Subcutaneous abdominal adipose tissue (tissue), 5 donors: ENCODE measurements at regions not wholly inside any gene's neighbourhood (a gene's known extent, or its start where the extent isn't known, plus 50 kb on each side); places are given as distances from the start of the nearest gene placed in this dataset.
A peak's percentile ranks its signal among the peaks of the same experiment; 100 is the strongest.
"Not testable (repeated sequence)": the region's sequence is repeated elsewhere in the genome, so short reads cannot be mapped to it uniquely, and the experiment has no call there.

Experiments
- H3K27ac ChIP-seq: one replicate; pipeline ENCODE4 v1.7.0; 2013; ENCODE audit warnings: low read depth, mild to moderate bottlenecking, inconsistent platforms, low read length, moderate library complexity
- H3K27me3 ChIP-seq, 5 donors: one replicate each; pipeline ENCODE4 v1.7.0; 2013; ENCODE audit warnings: low read length in 5 of 5, inconsistent platforms in 1 of 5; ENCODE audit not compliant: control insufficient read depth in 5 of 5, insufficient read depth in 4 of 5
- H3K36me3 ChIP-seq, 5 donors: one replicate each; pipeline ENCODE4 v1.7.0; 2013; ENCODE audit warnings: low read length in 5 of 5; ENCODE audit not compliant: control insufficient read depth in 5 of 5, insufficient read depth in 5 of 5
- H3K4me1 ChIP-seq, 5 donors: one replicate each; pipeline ENCODE4 v1.7.0; 2013; ENCODE audit warnings: low read length in 5 of 5, mild to moderate bottlenecking in 3 of 5, moderate library complexity in 1 of 5; ENCODE audit not compliant: control insufficient read depth in 5 of 5, insufficient read depth in 5 of 5
- H3K4me3 ChIP-seq, 5 donors: one replicate each; pipeline ENCODE4 v1.7.0; 2013; ENCODE audit warnings: low read length in 5 of 5, low read depth in 1 of 5
- H3K9ac ChIP-seq, 5 donors: one replicate each; pipeline ENCODE4 v1.7.0; 2013; ENCODE audit warnings: low read length in 5 of 5, mild to moderate bottlenecking in 4 of 5, moderate library complexity in 3 of 5
- H3K9me3 ChIP-seq, 5 donors: one replicate each; pipeline ENCODE4 v1.7.0; 2013; ENCODE audit warnings: low read length in 5 of 5; ENCODE audit not compliant: control insufficient read depth in 5 of 5
- donor health status: healthy.
- donor health status: healthy.
- donor health status: healthy.
- donor health status: healthy.
- donor health status: healthy.

DNA sequence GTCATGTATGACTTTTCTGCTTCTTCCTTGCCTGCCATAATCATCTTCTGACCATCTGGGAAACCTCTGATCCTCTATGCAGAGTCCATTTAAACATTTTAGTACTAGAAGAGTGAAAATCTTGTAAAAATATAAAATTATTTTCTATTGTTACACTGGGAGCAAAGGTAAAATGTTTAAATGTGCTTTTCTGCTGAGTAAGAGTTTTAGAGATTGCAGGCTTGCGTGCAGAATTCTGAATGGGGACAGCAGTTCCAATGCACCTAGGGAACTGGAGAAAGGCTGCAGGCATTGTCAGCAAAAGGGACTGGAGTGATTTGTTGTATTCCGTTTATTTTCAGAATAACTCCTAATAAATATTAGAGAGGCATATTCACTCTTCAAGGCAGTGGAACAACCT, 180.7 kb downstream of the ZNF37A start:
- H3K4me1 ChIP-seq, H3K27ac ChIP-seq, H3K9me3 ChIP-seq, H3K36me3 ChIP-seq, H3K9ac ChIP-seq, H3K27me3 ChIP-seq, H3K4me3 ChIP-seq: not testable (repeated sequence)

- not testable (repeated sequence) for H3K36me3 ChIP-seq, H3K9me3 ChIP-seq, H3K4me1 ChIP-seq, H3K9ac ChIP-seq, H3K4me3 ChIP-seq, H3K27me3 ChIP-seq, H3K27ac ChIP-seq
Measured at GRCh38 chr10:38292560-38292959, 198.4 kb downstream of the ZNF37A start.

DNA sequence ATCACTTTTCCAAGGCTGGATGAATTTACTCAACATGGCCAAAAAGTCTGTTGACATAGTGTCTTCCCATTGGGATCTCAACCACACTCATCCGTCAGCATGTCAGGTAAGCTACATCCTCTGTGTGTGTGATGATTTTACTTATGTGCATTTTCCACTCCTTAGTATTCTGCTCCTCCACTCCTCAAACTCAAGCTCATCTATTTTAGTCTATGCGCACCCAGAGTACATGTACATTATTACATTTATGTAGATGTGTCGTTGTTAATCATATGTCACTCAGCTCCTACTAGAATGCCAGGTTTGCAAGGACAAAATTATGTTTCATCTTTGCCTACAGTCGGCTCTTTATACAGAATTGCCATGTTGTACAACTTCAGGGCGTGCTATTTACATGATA, 216.0 kb downstream of the ZNF37A start:
- not testable (repeated sequence) for H3K36me3 ChIP-seq, H3K27me3 ChIP-seq, H3K9me3 ChIP-seq, H3K4me3 ChIP-seq, H3K27ac ChIP-seq, H3K4me1 ChIP-seq, H3K9ac ChIP-seq

GRCh38 chr10:38315090-38315805, 221.1 kb downstream of the ZNF37A start:
- H3K4me3 ChIP-seq, H3K27ac ChIP-seq, H3K9me3 ChIP-seq, H3K9ac ChIP-seq, H3K27me3 ChIP-seq, H3K36me3 ChIP-seq, H3K4me1 ChIP-seq: not testable (repeated sequence)

DNA sequence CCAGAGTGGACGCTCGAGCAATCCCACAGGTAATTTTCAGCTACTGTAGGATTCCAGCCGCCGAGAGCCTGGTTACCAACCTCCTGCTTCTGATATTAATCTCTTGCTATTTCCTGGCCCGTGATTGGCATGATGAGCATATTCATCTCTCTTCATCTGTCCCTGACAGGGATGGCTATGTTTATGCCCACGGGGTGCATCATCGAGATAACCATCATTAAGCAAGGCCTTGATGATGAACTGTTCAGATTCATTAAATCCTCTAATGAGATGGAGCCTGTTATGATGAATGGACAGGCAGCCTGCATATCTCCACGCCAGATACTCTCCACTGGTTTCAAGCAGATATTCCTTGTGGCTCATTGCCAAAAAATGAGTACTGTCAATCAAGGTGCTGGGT, 227.3 kb downstream of the ZNF37A start:
- not testable (repeated sequence) for H3K27me3 ChIP-seq, H3K36me3 ChIP-seq, H3K4me1 ChIP-seq, H3K4me3 ChIP-seq, H3K9me3 ChIP-seq, H3K9ac ChIP-seq, H3K27ac ChIP-seq

GRCh38 chr10:38330306-38330705, 236.2 kb downstream of the ZNF37A start:
- not testable (repeated sequence) for H3K27me3 ChIP-seq, H3K4me3 ChIP-seq, H3K27ac ChIP-seq, H3K9me3 ChIP-seq, H3K4me1 ChIP-seq, H3K36me3 ChIP-seq, H3K9ac ChIP-seq

DNA sequence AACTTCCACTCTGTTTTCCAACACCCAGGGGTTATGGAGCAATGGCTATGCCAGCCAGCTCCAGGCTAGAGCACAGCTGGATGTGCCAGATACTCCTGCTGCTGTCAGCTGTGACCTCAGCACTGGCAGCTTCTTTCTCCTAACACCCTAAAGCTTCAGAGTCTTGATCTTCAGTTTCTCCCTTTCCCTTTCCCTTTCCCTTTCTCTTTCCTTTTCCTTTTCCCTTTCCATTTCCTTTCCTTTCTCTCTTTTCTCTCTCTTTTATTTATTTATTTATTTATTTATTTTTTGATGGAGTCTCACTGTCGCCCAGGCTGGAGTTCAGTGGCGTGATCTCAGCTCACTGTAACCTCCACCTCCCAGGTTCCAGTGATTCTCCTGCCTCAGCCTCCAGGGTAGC, 237.0 kb downstream of the ZNF37A start:
- not testable (repeated sequence) for H3K4me1 ChIP-seq, H3K9ac ChIP-seq, H3K36me3 ChIP-seq, H3K27me3 ChIP-seq, H3K4me3 ChIP-seq, H3K9me3 ChIP-seq, H3K27ac ChIP-seq

DNA sequence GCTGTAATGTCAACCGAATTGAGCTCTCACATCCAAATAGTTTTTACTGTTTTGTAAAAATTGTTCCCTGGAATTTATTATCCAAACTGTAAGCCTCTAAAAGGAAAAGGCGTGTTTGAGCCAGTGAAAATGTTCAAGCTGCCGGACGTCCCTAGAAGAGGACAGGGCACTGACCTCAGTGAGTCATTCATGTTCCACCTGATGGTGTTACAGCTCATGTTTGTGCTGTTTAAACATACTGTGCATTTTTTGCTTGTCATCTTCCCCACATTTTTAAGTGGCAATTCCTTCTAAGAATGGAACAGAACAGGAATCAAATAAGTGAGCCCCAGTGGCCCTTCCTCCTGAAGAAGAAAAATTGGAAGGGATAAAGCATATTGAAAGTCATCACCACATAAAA, 239.6 kb downstream of the ZNF37A start:
- H3K27me3 ChIP-seq, H3K27ac ChIP-seq, H3K4me3 ChIP-seq, H3K36me3 ChIP-seq, H3K9ac ChIP-seq, H3K9me3 ChIP-seq, H3K4me1 ChIP-seq: not testable (repeated sequence)

DNA sequence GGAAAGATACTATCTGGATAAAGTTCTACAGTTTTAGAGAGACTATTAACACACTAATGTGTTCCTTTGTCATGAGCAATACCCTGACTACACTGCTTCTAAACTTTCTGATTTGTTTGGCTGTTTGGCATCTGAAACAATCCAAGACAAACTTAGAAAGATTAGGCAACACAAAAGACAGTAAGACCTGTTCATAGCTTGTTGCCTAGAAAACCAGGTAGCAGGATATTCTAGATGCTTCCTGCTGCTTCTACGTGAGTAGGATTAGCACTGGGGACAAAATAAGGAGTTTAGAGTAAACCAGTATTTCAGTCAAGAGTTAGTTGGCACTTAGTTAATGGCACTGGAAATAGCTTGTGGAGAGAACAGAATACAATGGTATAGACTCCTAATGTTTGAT, 256.5 kb downstream of the ZNF37A start:
- not testable (repeated sequence) for H3K9me3 ChIP-seq, H3K9ac ChIP-seq, H3K27me3 ChIP-seq, H3K4me1 ChIP-seq, H3K36me3 ChIP-seq, H3K27ac ChIP-seq, H3K4me3 ChIP-seq

DNA sequence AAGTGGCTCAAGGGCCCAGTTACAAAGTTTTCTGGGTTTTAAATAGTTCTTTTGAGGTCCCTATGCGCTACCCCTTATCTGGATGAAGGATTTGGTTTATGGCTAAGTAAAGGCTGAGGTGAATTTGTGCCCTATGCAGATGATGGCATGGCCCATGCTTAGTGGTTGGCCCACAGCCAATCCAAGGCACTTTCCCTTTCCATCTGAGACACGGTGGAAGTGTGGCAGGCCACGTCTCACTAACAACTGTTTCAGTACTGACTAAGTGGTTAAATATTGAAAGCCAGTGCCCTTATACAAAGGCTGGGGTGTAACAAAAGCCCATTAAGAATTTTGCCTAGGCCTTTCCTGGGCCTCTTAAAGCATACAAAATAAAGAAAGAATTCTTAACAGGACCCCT, 260.3 kb downstream of the ZNF37A start:
- not testable (repeated sequence) for H3K27ac ChIP-seq

GRCh38 chr10:38355911-38356526, 261.9 kb downstream of the ZNF37A start:
- H3K9me3 ChIP-seq, H3K36me3 ChIP-seq, H3K4me1 ChIP-seq, H3K27me3 ChIP-seq: not testable (repeated sequence)
- H3K9ac ChIP-seq, result peak overlapping the region in 3 of 5 donors; percentile 45 to 74 (median 46)
- peak overlapping the region; percentile 62 to 75 (median 68) for H3K4me3 ChIP-seq
- peak overlapping the region; percentile 84 for H3K27ac ChIP-seq

More for the DNA sequence above, 260.3 kb downstream of the ZNF37A start:
- not testable (repeated sequence) for H3K9me3 ChIP-seq, H3K36me3 ChIP-seq, H3K4me3 ChIP-seq, H3K9ac ChIP-seq, H3K4me1 ChIP-seq, H3K27me3 ChIP-seq
